PC-9 (cell line): ENCODE measurements at regions not wholly inside any gene's neighbourhood (a gene's known extent, or its start where the extent isn't known, plus 50 kb on each side); places are given as distances from the start of the nearest gene placed in this dataset.

Experiments
- BruUV-seq: library from RNA; stranded (reverse); fragments of 400-500 nt; replicated peaks from 2 replicates; lab custom pipeline; 2021; lab: Mats Ljungman, UMichigan
- CTCF ChIA-PET: fragments of 300-600 bp; sonication (Branson Sonifier 250); formaldehyde crosslinking; loops from one replicate; lab custom pipeline; 2022; ENCODE audit warnings: antibody characterized with exemption; lab: Charles Lee
- POLR2A ChIA-PET: fragments of 300-600 bp; sonication (Branson Sonifier 250); formaldehyde crosslinking; loops from one replicate; lab custom pipeline; 2022; ENCODE audit warnings: antibody characterized with exemption; ENCODE audit not compliant: unreplicated experiment; lab: Charles Lee
- DNase-seq, 2 experiments: peaks; one replicate each; pipeline versions ENCODE4 v3.0.0 to v3.0.0-alpha.2; 2015 to 2022; ENCODE audit warnings: mixed read lengths in 1 of 2
- H2AFZ ChIP-seq: fragments of 200-600 bp; sonication (generic); 2 replicates; pipeline ENCODE4 v1.8.1; 2017; ENCODE audit warnings: antibody characterized with exemption
- H3F3A ChIP-seq: fragments of 200-600 bp; sonication (generic); 2 replicates; pipeline ENCODE4 v1.8.1; 2017; ENCODE audit warnings: antibody characterized with exemption, mild to moderate bottlenecking, low read depth; ENCODE audit not compliant: insufficient read depth
- H3K27ac ChIP-seq: fragments of 200-600 bp; sonication (generic); 2 replicates; pipeline ENCODE4 v1.6.1; 2016; ENCODE audit warnings: mixed run types
- H3K27me3 ChIP-seq: fragments of 200-600 bp; sonication (generic); 2 replicates; pipeline ENCODE4 v1.6.1; 2016; ENCODE audit warnings: low read depth, mixed run types; ENCODE audit not compliant: insufficient read depth
- H3K36me3 ChIP-seq: fragments of 200-600 bp; sonication (generic); 2 replicates; pipeline ENCODE4 v1.6.1; 2016; ENCODE audit warnings: low read depth, mixed run types
- H3K4me1 ChIP-seq: fragments of 200-600 bp; sonication (generic); replicated peaks from 2 replicates; pipeline ENCODE4 v1.6.1; 2016; ENCODE audit warnings: mixed run types; ENCODE audit not compliant: insufficient read depth
- H3K4me2 ChIP-seq: fragments of 200-600 bp; sonication (generic); 2 replicates; pipeline ENCODE4 v1.6.1; 2017; ENCODE audit warnings: mixed run types
- H3K4me3 ChIP-seq: fragments of 200-600 bp; sonication (generic); 2 replicates; pipeline ENCODE4 v1.6.1; 2016; ENCODE audit warnings: mixed run types
- H3K79me2 ChIP-seq: fragments of 200-600 bp; sonication (generic); 2 replicates; pipeline ENCODE4 v1.6.1; 2017; ENCODE audit warnings: low read depth, mixed run types
- H3K9me2 ChIP-seq: fragments of 200-600 bp; sonication (generic); 2 replicates; pipeline ENCODE4 v1.8.1; 2017; ENCODE audit warnings: mild to moderate bottlenecking; ENCODE audit not compliant: insufficient read depth
- H3K9me3 ChIP-seq: fragments of 200-600 bp; sonication (generic); 2 replicates; pipeline ENCODE4 v1.8.1; 2016; ENCODE audit warnings: low read depth; ENCODE audit not compliant: insufficient read depth
- H4K20me1 ChIP-seq: fragments of 200-600 bp; sonication (generic); 2 replicates; pipeline ENCODE4 v1.8.1; 2017; ENCODE audit not compliant: insufficient read depth
- EZH2 ChIP-seq: fragments of 200-600 bp; sonication (generic); IDR thresholded peaks from 2 replicates; pipeline ENCODE4 v1.8.0; 2017; ENCODE audit warnings: antibody characterized with exemption, low read depth
- intact Hi-C: fragments of 100-400 bp; cut with micrococcal nuclease; formaldehyde crosslinking; loops from one replicate; pipeline ENCODE4 v1.10.0; 2022; ENCODE audit not compliant: unreplicated experiment
- TF ChIP-seq, protein P1 (sequence below): fragments of 200-600 bp; sonication (generic); conservative IDR thresholded peaks from 2 replicates; pipeline ENCODE4 v1.6.1; 2017; ENCODE audit warnings: mixed run types, antibody characterized with exemption, mild to moderate bottlenecking, moderate library complexity

- Histone ChIP-seq H3K36me3 (peaks cover 11% of the 10 kb centered on the region), H2AFZ (no peak overlapping the region), H3K4me1 (peaks cover 76% of the 10 kb centered on the region), H3F3A (peaks cover 72% of the 10 kb centered on the region), H3K27me3 (no peaks in the 10 kb centered on the region), H3K9me3 (no peaks in the 10 kb centered on the region), H3K4me2 (peak overlapping the region; percentile 81), H3K79me2 (peaks cover 80% of the 10 kb centered on the region), H3K27ac (peak overlapping the region; percentile 99), H4K20me1 (no peaks in the 10 kb centered on the region), H3K4me3 (no peak overlapping the region), H3K9me2 (no peaks in the 10 kb centered on the region)
- intact Hi-C loops, result loop anchor here (1.0 to 5.0 kb wide), 7 partner anchors 13 to 286 kb away; partner anchors contain the start of gene SOX9
- CTCF ChIA-PET, result interaction anchor here (0.6 kb wide), 1 partner anchor 70 kb away, joined by 3 read pairs; no protein-coding TSS in a partner anchor
- DNase-seq, result peak in 1 of 2 experiments; percentile 55
- TF ChIP-seq EZH2, result no peak
- TF ChIP-seq, protein P1, sequence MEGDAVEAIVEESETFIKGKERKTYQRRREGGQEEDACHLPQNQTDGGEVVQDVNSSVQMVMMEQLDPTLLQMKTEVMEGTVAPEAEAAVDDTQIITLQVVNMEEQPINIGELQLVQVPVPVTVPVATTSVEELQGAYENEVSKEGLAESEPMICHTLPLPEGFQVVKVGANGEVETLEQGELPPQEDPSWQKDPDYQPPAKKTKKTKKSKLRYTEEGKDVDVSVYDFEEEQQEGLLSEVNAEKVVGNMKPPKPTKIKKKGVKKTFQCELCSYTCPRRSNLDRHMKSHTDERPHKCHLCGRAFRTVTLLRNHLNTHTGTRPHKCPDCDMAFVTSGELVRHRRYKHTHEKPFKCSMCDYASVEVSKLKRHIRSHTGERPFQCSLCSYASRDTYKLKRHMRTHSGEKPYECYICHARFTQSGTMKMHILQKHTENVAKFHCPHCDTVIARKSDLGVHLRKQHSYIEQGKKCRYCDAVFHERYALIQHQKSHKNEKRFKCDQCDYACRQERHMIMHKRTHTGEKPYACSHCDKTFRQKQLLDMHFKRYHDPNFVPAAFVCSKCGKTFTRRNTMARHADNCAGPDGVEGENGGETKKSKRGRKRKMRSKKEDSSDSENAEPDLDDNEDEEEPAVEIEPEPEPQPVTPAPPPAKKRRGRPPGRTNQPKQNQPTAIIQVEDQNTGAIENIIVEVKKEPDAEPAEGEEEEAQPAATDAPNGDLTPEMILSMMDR, result no peak
- POLR2A ChIA-PET, result interaction anchor here (0.6 to 0.9 kb wide), 5 partner anchors 13 to 569 kb away, joined by 3 to 5 read pairs (median 3); partner anchors contain the start of gene SOX9
- no TSS peak for BruUV-seq
These were observed 287.1 kb downstream of the SOX9 start for GRCh38 chr17:72407931-72408330.

- intact Hi-C loops, result loop anchor here (5.0 kb wide), 2 partner anchors 136 to 286 kb away; partner anchors contain the start of gene SOX9
- Histone ChIP-seq H3F3A (peaks cover 73% of the 10 kb centered on the region), H2AFZ (no peak overlapping the region), H3K9me2 (no peaks in the 10 kb centered on the region), H3K9me3 (no peaks in the 10 kb centered on the region), H3K36me3 (peaks cover 6% of the 10 kb centered on the region), H3K4me3 (no peak overlapping the region), H3K27me3 (no peaks in the 10 kb centered on the region), H3K4me1 (peaks cover 77% of the 10 kb centered on the region), H3K79me2 (peaks cover 81% of the 10 kb centered on the region), H3K27ac (peak overlapping the region; percentile 99), H3K4me2 (peak overlapping the region; percentile 81), H4K20me1 (no peaks in the 10 kb centered on the region)
- peak in 1 of 2 experiments; percentile 39 for DNase-seq
- BruUV-seq, result no TSS peak
- POLR2A ChIA-PET, result interaction anchor here (0.6 kb wide), 3 partner anchors 21 to 288 kb away, joined by 5 to 17 read pairs (median 7); partner anchors contain the start of gene SOX9
- no peak for TF ChIP-seq EZH2
- TF ChIP-seq, protein P1, result no peak
- CTCF ChIA-PET, result no interaction called here
These were observed 287.8 kb downstream of the SOX9 start for GRCh38 chr17:72408641-72409040.

DNA sequence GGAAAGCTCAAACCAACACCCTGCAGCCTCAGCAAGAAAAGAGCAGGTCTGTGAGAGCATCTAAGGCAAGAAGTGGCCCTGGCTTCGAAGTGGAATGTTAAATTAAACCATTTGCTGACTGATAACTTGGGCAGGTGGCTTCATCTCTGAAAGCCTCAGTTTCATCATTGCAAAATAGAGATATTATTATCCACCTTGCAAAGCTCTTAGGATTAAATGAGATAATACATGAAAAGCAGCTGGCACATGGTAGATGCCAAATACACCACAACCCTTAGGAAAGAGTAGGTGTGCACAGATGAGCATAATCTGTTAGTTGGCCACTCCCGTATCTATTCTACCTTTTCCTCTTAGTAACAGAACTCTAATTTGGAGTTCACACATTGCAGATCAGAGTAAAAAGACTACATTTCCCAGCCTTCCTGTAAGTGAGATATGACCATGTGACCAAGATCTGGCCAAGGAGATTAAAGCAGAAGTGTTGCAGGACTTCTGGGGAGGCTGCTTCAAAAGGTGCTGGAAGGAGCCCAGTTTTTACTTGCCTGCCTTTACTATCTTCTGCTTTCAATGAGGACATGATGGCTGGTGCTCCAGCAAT is 288.7 kb downstream of the SOX9 start:
- peaks cover 7% of the 10 kb centered on the region for H3K36me3 ChIP-seq
- no peak overlapping the region for H2AFZ ChIP-seq
- H3K27ac ChIP-seq, result peak overlapping the region; percentile 99
- BruUV-seq, result no TSS peak
- peaks cover 80% of the 10 kb centered on the region for H3F3A ChIP-seq
- CTCF ChIA-PET, result no interaction called here
- H3K27me3 ChIP-seq, result no peaks in the 10 kb centered on the region
- peaks cover 77% of the 10 kb centered on the region for H3K4me1 ChIP-seq
- intact Hi-C loops, result loop anchor here (5.0 kb wide), 2 partner anchors 137 to 287 kb away; partner anchors contain the start of gene SOX9
- H3K4me3 ChIP-seq, result no peak overlapping the region
- no peak for TF ChIP-seq EZH2
- TF ChIP-seq, protein P1, result no peak
- H3K79me2 ChIP-seq, result peaks cover 83% of the 10 kb centered on the region
- no peaks in the 10 kb centered on the region for H4K20me1 ChIP-seq
- H3K9me2 ChIP-seq, result no peaks in the 10 kb centered on the region
- peak in 1 of 2 experiments; percentile 21 for DNase-seq
- POLR2A ChIA-PET, result interaction anchor here (0.5 to 0.6 kb wide), 2 partner anchors 257 to 939 kb away, joined by 5 to 7 read pairs; no protein-coding TSS in a partner anchor
- no peak overlapping the region; the same call in 1 of the 2 replicates for H3K4me2 ChIP-seq
- H3K9me3 ChIP-seq, result no peaks in the 10 kb centered on the region
